H1 (cell line): ENCODE measurements at regions not wholly inside any gene's neighbourhood (a gene's known extent, or its start where the extent isn't known, plus 50 kb on each side); places are given as distances from the start of the nearest gene placed in this dataset.
"Not testable (repeated sequence)": the region's sequence is repeated elsewhere in the genome, so short reads cannot be mapped to it uniquely, and the experiment has no call there.

ENCODE experiments used
- SIN3A ChIP-seq, 2 experiments: IDR thresholded peaks in 1 of 2; conservative IDR thresholded peaks in 1 of 2; 2 replicates each; pipeline ENCODE4 v1.6.1; 2011 to 2012; ENCODE audit warnings: low read length in 2 of 2, improper control_type of control experiment in 1 of 2, low read depth in 1 of 2, mild to moderate bottlenecking in 1 of 2
- SP1 ChIP-seq: IDR thresholded peaks from 2 replicates; pipeline ENCODE4 v1.6.1; 2011; ENCODE audit warnings: low read depth, low read length
- TF ChIP-seq, protein P1 (sequence below): IDR thresholded peaks from 2 replicates; pipeline ENCODE4 v1.6.1; 2011; ENCODE audit warnings: low read length, improper control_type of control experiment

DNA sequence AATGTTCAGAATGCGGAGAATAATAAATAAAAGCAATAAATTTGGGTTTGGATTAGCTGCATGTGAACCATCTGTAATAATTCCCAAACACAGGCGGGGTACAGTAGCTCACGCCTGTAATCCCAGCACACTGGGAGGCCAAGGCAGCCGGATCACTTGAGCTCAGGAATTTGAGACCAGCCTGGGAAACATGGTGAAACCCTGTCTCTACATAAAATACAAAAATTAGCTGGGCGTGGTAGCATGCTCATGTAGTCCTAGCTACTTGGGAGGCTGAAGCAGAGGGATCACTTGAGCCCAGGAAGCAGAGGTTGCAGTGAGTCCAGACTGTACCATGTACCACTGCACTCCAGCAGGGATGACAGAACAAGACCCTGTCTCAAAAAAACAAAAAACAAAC is 53.9 kb upstream of the KCTD7 start:
- not testable (repeated sequence) for TF ChIP-seq SIN3A (conservative IDR thresholded peaks at IDR 0.05 in 1 of 2, IDR thresholded peaks at IDR 0.05 in 1 of 2; ENCODE audit: low read depth in 1 of 2, low read length in 2 of 2); SP1
- TF ChIP-seq, protein P1, sequence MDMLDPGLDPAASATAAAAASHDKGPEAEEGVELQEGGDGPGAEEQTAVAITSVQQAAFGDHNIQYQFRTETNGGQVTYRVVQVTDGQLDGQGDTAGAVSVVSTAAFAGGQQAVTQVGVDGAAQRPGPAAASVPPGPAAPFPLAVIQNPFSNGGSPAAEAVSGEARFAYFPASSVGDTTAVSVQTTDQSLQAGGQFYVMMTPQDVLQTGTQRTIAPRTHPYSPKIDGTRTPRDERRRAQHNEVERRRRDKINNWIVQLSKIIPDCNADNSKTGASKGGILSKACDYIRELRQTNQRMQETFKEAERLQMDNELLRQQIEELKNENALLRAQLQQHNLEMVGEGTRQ, result not testable (repeated sequence)
